Astrocyte (in vitro differentiated cells and primary cell): ENCODE measurements at regions not wholly inside any gene's neighbourhood (a gene's known extent, or its start where the extent isn't known, plus 50 kb on each side); places are given as distances from the start of the nearest gene placed in this dataset.

Source experiments
- DNase-seq: peaks from one replicate; pipeline ENCODE4 v3.0.0-alpha.2; 2010; ENCODE audit warnings: low read depth
- FAIRE-seq: peaks from 2 replicates; lab custom pipeline; 2011; peaks lifted over from hg19 to GRCh38; lab: Jason Lieb, UNC
- H2AFZ ChIP-seq: 2 replicates; pipeline ENCODE4 v1.6.0; 2012; ENCODE audit warnings: low read depth, low read length, inconsistent platforms
- H3K27ac ChIP-seq: 2 replicates; pipeline ENCODE4 v1.5.1; 2011; ENCODE audit warnings: low read depth, low read length, inconsistent platforms
- H3K27me3 ChIP-seq: 2 replicates; pipeline ENCODE4 v1.6.0; 2011; ENCODE audit warnings: low read length, inconsistent platforms; ENCODE audit not compliant: insufficient read depth
- H3K36me3 ChIP-seq: 2 replicates; pipeline ENCODE4 v1.5.1; 2011; ENCODE audit warnings: low read length, inconsistent platforms; ENCODE audit not compliant: insufficient read depth
- H3K4me1 ChIP-seq: 2 replicates; pipeline ENCODE4 v1.5.1; 2011; ENCODE audit warnings: low read length, inconsistent platforms; ENCODE audit not compliant: insufficient read depth
- H3K4me2 ChIP-seq: 2 replicates; pipeline ENCODE4 v1.6.0; 2012; ENCODE audit warnings: low read length, inconsistent platforms
- H3K4me3 ChIP-seq: 2 replicates; pipeline ENCODE4 v1.5.1; 2011; ENCODE audit warnings: low read depth, mild to moderate bottlenecking, low read length, inconsistent platforms; ENCODE audit not compliant: insufficient read depth
- H3K79me2 ChIP-seq: 2 replicates; pipeline ENCODE4 v1.6.0; 2012; ENCODE audit warnings: mild to moderate bottlenecking, low read length, inconsistent platforms; ENCODE audit not compliant: insufficient read depth
- H3K9ac ChIP-seq: 2 replicates; pipeline ENCODE4 v1.6.0; 2012; ENCODE audit warnings: mild to moderate bottlenecking, low read length, inconsistent platforms
- H3K9me3 ChIP-seq: 2 replicates; pipeline ENCODE4 v1.5.1; 2012; ENCODE audit warnings: low read depth, mild to moderate bottlenecking, low read length, inconsistent platforms; ENCODE audit not compliant: insufficient read depth
- H4K20me1 ChIP-seq: 2 replicates; pipeline ENCODE4 v1.6.0; 2012; ENCODE audit warnings: low read length, inconsistent platforms; ENCODE audit not compliant: insufficient read depth
- H3K27ac Mint-ChIP-seq: one replicate; pipeline ENCODE4 v1.8.0; 2021; ENCODE audit warnings: mild to moderate bottlenecking, mixed read lengths; ENCODE audit not compliant: unreplicated experiment
- H3K27me3 Mint-ChIP-seq: one replicate; pipeline ENCODE4 v1.8.0; 2021; ENCODE audit warnings: low read depth, mixed read lengths; ENCODE audit not compliant: unreplicated experiment
- H3K36me3 Mint-ChIP-seq: one replicate; pipeline ENCODE4 v1.8.0; 2021; ENCODE audit warnings: low read depth, mixed read lengths; ENCODE audit not compliant: unreplicated experiment
- H3K4me1 Mint-ChIP-seq: one replicate; pipeline ENCODE4 v1.8.0; 2021; ENCODE audit warnings: low read depth, mixed read lengths; ENCODE audit not compliant: unreplicated experiment
- H3K4me3 Mint-ChIP-seq: one replicate; pipeline ENCODE4 v1.8.0; 2021; ENCODE audit warnings: mild to moderate bottlenecking, moderate library complexity, mixed read lengths; ENCODE audit not compliant: unreplicated experiment
- H3K9me3 Mint-ChIP-seq: one replicate; pipeline ENCODE4 v1.8.0; 2021; ENCODE audit warnings: mild to moderate bottlenecking, mixed read lengths; ENCODE audit not compliant: unreplicated experiment
- EZH2 ChIP-seq: IDR thresholded peaks from 2 replicates; pipeline ENCODE4 v1.6.1; 2012; ENCODE audit warnings: mild to moderate bottlenecking, low read length, inconsistent platforms; ENCODE audit not compliant: insufficient read depth
- TF ChIP-seq, protein P1 (sequence below): IDR thresholded peaks from 2 replicates; pipeline ENCODE4 v1.5.1; 2011; ENCODE audit warnings: low read depth, mild to moderate bottlenecking, inconsistent platforms, low read length, moderate library complexity; ENCODE audit not compliant: insufficient read depth

- H3K4me3 Mint-ChIP-seq, result no peak overlapping the region
- peaks cover 2% of the 10 kb centered on the region for H3K36me3 Mint-ChIP-seq
- H3K79me2 ChIP-seq, result no peaks in the 10 kb centered on the region
- no peak for FAIRE-seq
- no peak overlapping the region for H3K27ac Mint-ChIP-seq
- no peaks in the 10 kb centered on the region for H4K20me1 ChIP-seq
- H3K9me3 Mint-ChIP-seq, result no peaks in the 10 kb centered on the region
- no peak overlapping the region for H2AFZ ChIP-seq
- no peaks in the 10 kb centered on the region for H3K27me3 Mint-ChIP-seq
- no peaks in the 10 kb centered on the region for H3K27me3 ChIP-seq
- TF ChIP-seq, protein P1, sequence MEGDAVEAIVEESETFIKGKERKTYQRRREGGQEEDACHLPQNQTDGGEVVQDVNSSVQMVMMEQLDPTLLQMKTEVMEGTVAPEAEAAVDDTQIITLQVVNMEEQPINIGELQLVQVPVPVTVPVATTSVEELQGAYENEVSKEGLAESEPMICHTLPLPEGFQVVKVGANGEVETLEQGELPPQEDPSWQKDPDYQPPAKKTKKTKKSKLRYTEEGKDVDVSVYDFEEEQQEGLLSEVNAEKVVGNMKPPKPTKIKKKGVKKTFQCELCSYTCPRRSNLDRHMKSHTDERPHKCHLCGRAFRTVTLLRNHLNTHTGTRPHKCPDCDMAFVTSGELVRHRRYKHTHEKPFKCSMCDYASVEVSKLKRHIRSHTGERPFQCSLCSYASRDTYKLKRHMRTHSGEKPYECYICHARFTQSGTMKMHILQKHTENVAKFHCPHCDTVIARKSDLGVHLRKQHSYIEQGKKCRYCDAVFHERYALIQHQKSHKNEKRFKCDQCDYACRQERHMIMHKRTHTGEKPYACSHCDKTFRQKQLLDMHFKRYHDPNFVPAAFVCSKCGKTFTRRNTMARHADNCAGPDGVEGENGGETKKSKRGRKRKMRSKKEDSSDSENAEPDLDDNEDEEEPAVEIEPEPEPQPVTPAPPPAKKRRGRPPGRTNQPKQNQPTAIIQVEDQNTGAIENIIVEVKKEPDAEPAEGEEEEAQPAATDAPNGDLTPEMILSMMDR, result no peak
- TF ChIP-seq EZH2, result no peak
- no peaks in the 10 kb centered on the region for H3K9me3 ChIP-seq
- H3K36me3 ChIP-seq, result no peaks in the 10 kb centered on the region
- peak; percentile 51 for DNase-seq
- H3K9ac ChIP-seq, result no peak overlapping the region
- H3K4me1 Mint-ChIP-seq, result peaks cover 11% of the 10 kb centered on the region
- peak overlapping the region; percentile 34 for H3K27ac ChIP-seq
- H3K4me2 ChIP-seq, result no peak overlapping the region
- no peak overlapping the region for H3K4me3 ChIP-seq
- H3K4me1 ChIP-seq, result no peaks in the 10 kb centered on the region
Measured at GRCh38 chr9:87441251-87441650, 56.4 kb upstream of the DAPK1 start.

DNA sequence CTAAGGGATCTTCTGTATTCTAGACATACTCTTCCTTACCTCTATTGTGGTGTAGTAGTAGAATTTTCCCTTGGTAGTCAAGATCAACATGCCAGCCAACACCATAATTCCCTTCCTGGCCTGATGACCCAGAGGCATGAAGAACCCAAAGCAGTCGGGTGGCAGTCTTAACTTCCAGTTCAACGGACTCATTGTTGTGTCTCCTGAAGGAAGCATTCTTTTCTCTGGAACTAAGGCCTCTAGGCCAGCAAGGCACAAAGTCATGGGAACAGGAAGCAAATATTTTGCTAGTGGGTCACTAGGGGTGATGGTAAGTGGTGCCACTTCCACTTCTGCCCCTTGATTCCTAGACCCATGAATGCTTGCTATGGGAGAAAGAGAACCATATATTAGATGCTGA is 55.2 kb upstream of the DAPK1 start:
- DNase-seq (no peak), FAIRE-seq (no peak)
- Histone ChIP-seq H3K36me3 (no peaks in the 10 kb centered on the region), H3K27me3 (no peaks in the 10 kb centered on the region), H3K4me3 (no peak overlapping the region), H3K9ac (no peak overlapping the region), H3K79me2 (no peaks in the 10 kb centered on the region), H2AFZ (no peak overlapping the region), H3K4me1 (no peaks in the 10 kb centered on the region), H4K20me1 (no peaks in the 10 kb centered on the region), H3K4me2 (no peak overlapping the region), H3K27ac (no peak overlapping the region), H3K9me3 (no peaks in the 10 kb centered on the region)
- no peak overlapping the region for H3K4me3 Mint-ChIP-seq
- peaks cover 6% of the 10 kb centered on the region for H3K4me1 Mint-ChIP-seq
- H3K27me3 Mint-ChIP-seq, result no peaks in the 10 kb centered on the region
- no peak for TF ChIP-seq EZH2
- TF ChIP-seq, protein P1, result no peak
- H3K36me3 Mint-ChIP-seq, result peaks cover 2% of the 10 kb centered on the region
- peaks cover 2% of the 10 kb centered on the region for H3K9me3 Mint-ChIP-seq
- no peak overlapping the region for H3K27ac Mint-ChIP-seq

GRCh38 chr9:87443006-87443405 is 54.7 kb upstream of the DAPK1 start:
- TF ChIP-seq EZH2, result no peak
- TF ChIP-seq, protein P1, result no peak
- Histone ChIP-seq H3K4me2 (no peak overlapping the region), H3K9me3 (no peaks in the 10 kb centered on the region), H3K9ac (no peak overlapping the region), H3K4me1 (no peaks in the 10 kb centered on the region), H3K36me3 (no peaks in the 10 kb centered on the region), H3K27ac (no peak overlapping the region), H3K27me3 (no peaks in the 10 kb centered on the region), H3K4me3 (no peak overlapping the region), H4K20me1 (no peaks in the 10 kb centered on the region), H2AFZ (no peak overlapping the region), H3K79me2 (no peaks in the 10 kb centered on the region)
- Mint-ChIP-seq H3K4me3 (no peak overlapping the region), H3K27ac (no peak overlapping the region), H3K9me3 (peaks cover 2% of the 10 kb centered on the region), H3K36me3 (peaks cover 2% of the 10 kb centered on the region), H3K27me3 (no peaks in the 10 kb centered on the region), H3K4me1 (peaks cover 6% of the 10 kb centered on the region)
- FAIRE-seq, result no peak
- no peak for DNase-seq
